Tibial nerve (tissue), 4 donors: ENCODE measurements at regions not wholly inside any gene's neighbourhood (a gene's known extent, or its start where the extent isn't known, plus 50 kb on each side); places are given as distances from the start of the nearest gene placed in this dataset.

Source experiments
- EP300 ChIP-seq, 2 donors: sonication (generic); formaldehyde crosslinking; IDR thresholded peaks; one replicate each; pipeline ENCODE4 v1.6.1; 2017; ENCODE audit warnings: antibody characterized with exemption in 2 of 2, mild to moderate bottlenecking in 1 of 2
- TF ChIP-seq, protein P1 (sequence below), 5 experiments: fragments of 200-600 bp in 3 of 5; fragments of 450-650 bp in 2 of 5; sonication (generic) in 3 of 5; IDR thresholded peaks; one replicate each; pipeline ENCODE4 v1.5.1; 2016 to 2019; ENCODE audit warnings: antibody characterized with exemption in 5 of 5, mild to moderate bottlenecking in 3 of 5, moderate library complexity in 2 of 5

GRCh38 chr17:71824671-71825070 lies 296.1 kb upstream of the SOX9 start:
- TF ChIP-seq, protein P1, sequence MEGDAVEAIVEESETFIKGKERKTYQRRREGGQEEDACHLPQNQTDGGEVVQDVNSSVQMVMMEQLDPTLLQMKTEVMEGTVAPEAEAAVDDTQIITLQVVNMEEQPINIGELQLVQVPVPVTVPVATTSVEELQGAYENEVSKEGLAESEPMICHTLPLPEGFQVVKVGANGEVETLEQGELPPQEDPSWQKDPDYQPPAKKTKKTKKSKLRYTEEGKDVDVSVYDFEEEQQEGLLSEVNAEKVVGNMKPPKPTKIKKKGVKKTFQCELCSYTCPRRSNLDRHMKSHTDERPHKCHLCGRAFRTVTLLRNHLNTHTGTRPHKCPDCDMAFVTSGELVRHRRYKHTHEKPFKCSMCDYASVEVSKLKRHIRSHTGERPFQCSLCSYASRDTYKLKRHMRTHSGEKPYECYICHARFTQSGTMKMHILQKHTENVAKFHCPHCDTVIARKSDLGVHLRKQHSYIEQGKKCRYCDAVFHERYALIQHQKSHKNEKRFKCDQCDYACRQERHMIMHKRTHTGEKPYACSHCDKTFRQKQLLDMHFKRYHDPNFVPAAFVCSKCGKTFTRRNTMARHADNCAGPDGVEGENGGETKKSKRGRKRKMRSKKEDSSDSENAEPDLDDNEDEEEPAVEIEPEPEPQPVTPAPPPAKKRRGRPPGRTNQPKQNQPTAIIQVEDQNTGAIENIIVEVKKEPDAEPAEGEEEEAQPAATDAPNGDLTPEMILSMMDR (IDR thresholded peaks at IDR 0.05): no peak
- no peak for TF ChIP-seq EP300 (IDR thresholded peaks at IDR 0.05)
